ENCODE measurements at regions not wholly inside any gene's neighbourhood (a gene's known extent, or its start where the extent isn't known, plus 50 kb on each side); places are given as distances from the start of the nearest gene placed in this dataset.

DNA sequence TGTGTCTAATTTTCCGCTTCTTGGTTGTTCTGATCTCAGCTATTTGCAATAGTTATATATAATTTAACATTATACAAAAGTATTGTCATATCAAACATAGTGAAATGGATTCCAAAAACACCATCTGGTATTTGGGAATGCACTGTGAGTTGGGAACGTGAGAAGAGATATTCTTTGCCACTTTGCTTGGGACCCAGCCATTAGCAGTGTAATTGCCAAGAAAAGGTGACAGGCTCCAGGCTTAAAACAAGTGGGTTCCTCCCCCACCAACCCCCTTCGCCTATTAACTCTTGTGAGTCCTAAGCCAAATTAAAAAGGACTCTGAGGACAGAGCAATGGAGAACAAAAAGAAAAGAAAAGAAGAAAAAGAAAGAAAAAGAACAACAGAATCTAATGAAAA lies 186.7 kb upstream of the NFIA start:
- Mint-ChIP-seq H3K9me3 (no peaks in the 10 kb centered on the region), H3K4me3 (no peak overlapping the region), H3K27ac (no peak overlapping the region), H3K27me3 (peaks cover 9% of the 10 kb centered on the region), H3K4me1 (ENCODE audit: unreplicated experiment) (peaks cover 35% of the 10 kb centered on the region), H3K36me3 (no peaks in the 10 kb centered on the region)
- DNase-seq (ENCODE audit: extremely low spot score, unreplicated experiment) = no peak
- TF ChIP-seq CTCF (conservative IDR thresholded peaks at IDR 0.05) = no peak

- Mint-ChIP-seq H3K36me3 (no peaks in the 10 kb centered on the region), H3K4me1 (ENCODE audit: unreplicated experiment) (peaks cover 36% of the 10 kb centered on the region), H3K27ac (no peak overlapping the region), H3K4me3 (no peak overlapping the region), H3K9me3 (no peaks in the 10 kb centered on the region), H3K27me3 (peaks cover 9% of the 10 kb centered on the region)
- no peak for DNase-seq (ENCODE audit: extremely low spot score, unreplicated experiment)
- no peak for TF ChIP-seq CTCF (conservative IDR thresholded peaks at IDR 0.05)
Observed at GRCh38 chr1:60895252-60895651, 187.1 kb upstream of the NFIA start.

DNA sequence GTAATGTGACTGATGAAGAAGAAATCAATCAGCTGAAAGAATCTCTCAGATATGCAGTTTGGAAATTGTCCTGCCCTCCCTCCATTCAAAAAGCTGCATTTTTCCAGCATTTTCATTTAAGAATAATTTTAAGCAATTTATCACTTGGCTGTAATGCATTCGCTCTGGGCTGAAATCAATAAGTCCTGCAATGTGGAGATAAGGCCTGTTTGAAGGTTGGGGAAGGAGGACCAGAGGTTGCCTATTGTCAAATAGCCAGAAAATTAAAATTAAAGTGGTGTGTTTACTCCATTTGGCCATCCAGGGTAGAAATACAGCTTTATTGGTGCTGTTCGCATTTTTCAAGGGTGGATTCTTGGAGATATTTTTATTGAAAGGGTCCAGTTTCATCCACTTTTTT lies 187.6 kb upstream of the NFIA start:
- DNase-seq (ENCODE audit: extremely low spot score, unreplicated experiment) = no peak
- H3K9me3 Mint-ChIP-seq = no peaks in the 10 kb centered on the region
- no peak for TF ChIP-seq CTCF (conservative IDR thresholded peaks at IDR 0.05)
- H3K27me3 Mint-ChIP-seq = peaks cover 9% of the 10 kb centered on the region
- no peak overlapping the region for H3K27ac Mint-ChIP-seq
- H3K4me1 Mint-ChIP-seq (ENCODE audit: unreplicated experiment) = peaks cover 36% of the 10 kb centered on the region
- peak overlapping the region; percentile 17 for H3K4me3 Mint-ChIP-seq
- H3K36me3 Mint-ChIP-seq = no peaks in the 10 kb centered on the region

- Mint-ChIP-seq H3K27ac (no peak overlapping the region), H3K4me1 (ENCODE audit: unreplicated experiment) (peaks cover 36% of the 10 kb centered on the region), H3K36me3 (no peaks in the 10 kb centered on the region), H3K4me3 (no peak overlapping the region), H3K27me3 (peaks cover 9% of the 10 kb centered on the region), H3K9me3 (no peaks in the 10 kb centered on the region)
- DNase-seq (ENCODE audit: extremely low spot score, unreplicated experiment) = no peak
- TF ChIP-seq CTCF (conservative IDR thresholded peaks at IDR 0.05) = no peak
Observed at GRCh38 chr1:60894130-60894529, 188.2 kb upstream of the NFIA start.

GRCh38 chr1:60893136-60893930 lies 189.0 kb upstream of the NFIA start:
- no peak for DNase-seq (ENCODE audit: extremely low spot score, unreplicated experiment)
- Mint-ChIP-seq H3K36me3 (no peaks in the 10 kb centered on the region), H3K4me1 (ENCODE audit: unreplicated experiment) (peaks cover 34% of the 10 kb centered on the region), H3K27me3 (peaks cover 9% of the 10 kb centered on the region), H3K27ac (no peak overlapping the region), H3K9me3 (no peaks in the 10 kb centered on the region), H3K4me3 (no peak overlapping the region)
- TF ChIP-seq CTCF (conservative IDR thresholded peaks at IDR 0.05) = no peak
